A549 (cell line): ENCODE measurements at regions not wholly inside any gene's neighbourhood (a gene's known extent, or its start where the extent isn't known, plus 50 kb on each side); places are given as distances from the start of the nearest gene placed in this dataset.

ENCODE experiments used
- ATAC-seq, 2 experiments: fragments of 200-7000 bp in 1 of 2; fragments of >200 bp in 1 of 2; cut with Nextera tagmentation in 1 of 2; cut with Tn5 transposase in 1 of 2; 3 replicates each; pipeline versions ENCODE4 v1.8.0 to v1.9.1; 2018 to 2020; ENCODE audit warnings: mild to moderate bottlenecking in 1 of 2, moderate library complexity in 1 of 2
- CTCF ChIA-PET: fragments of 300-600 bp; sonication (Branson Sonifier 250); formaldehyde crosslinking; extraction: SDS; loops from one replicate; lab custom pipeline; 2021; ENCODE audit warnings: antibody characterized with exemption, inconsistent platforms; lab: Yijun Ruan, JAX
- POLR2A ChIA-PET: fragments of 350-600 bp; formaldehyde crosslinking; extraction: SDS; loops from one replicate; lab custom pipeline; 2021; ENCODE audit warnings: antibody characterized with exemption, inconsistent platforms; lab: Yijun Ruan, JAX
- DNase-seq, 2 experiments: peaks; one replicate each; pipeline versions ENCODE4 v3.0.0 to v3.0.0-alpha.2; 2011 to 2016; ENCODE audit warnings: low read depth in 1 of 2, low spot score in 1 of 2
- FAIRE-seq: peaks from 2 replicates; lab custom pipeline; 2011; peaks lifted over from hg19 to GRCh38; lab: Jason Lieb, UNC
- H3K27ac ChIP-seq, 2 experiments: fragments of >200 bp; sonication (Bioruptor Twin); formaldehyde crosslinking; 3 replicates each; pipeline ENCODE4 v1.5.1; 2016 to 2017
- H3K4me1 ChIP-seq: fragments of >200 bp; sonication (Bioruptor Twin); formaldehyde crosslinking; 3 replicates; pipeline ENCODE4 v1.6.1; 2016
- H3K4me2 ChIP-seq: fragments of >200 bp; sonication (Bioruptor Twin); formaldehyde crosslinking; 3 replicates; pipeline ENCODE4 v1.6.1; 2016
- H3K4me3 ChIP-seq: fragments of >200 bp; sonication (Bioruptor Twin); formaldehyde crosslinking; 3 replicates; pipeline ENCODE4 v1.5.1; 2016
- H3K9me3 ChIP-seq: fragments of >200 bp; sonication (Bioruptor Twin); formaldehyde crosslinking; 3 replicates; pipeline ENCODE4 v1.6.1; 2016
- CBX8 ChIP-seq: fragments of 200-600 bp; sonication (generic); IDR thresholded peaks from 2 replicates; pipeline ENCODE4 v1.6.1; 2016
- EHMT2 ChIP-seq: fragments of 200-600 bp; sonication (generic); IDR thresholded peaks from 2 replicates; pipeline ENCODE4 v1.6.1; 2016; ENCODE audit warnings: antibody characterized with exemption, low read depth, mild to moderate bottlenecking, moderate library complexity
- GATA3 ChIP-seq: IDR thresholded peaks from 2 replicates; pipeline ENCODE4 v1.6.1; 2012; ENCODE audit warnings: borderline replicate concordance
- HEYL ChIP-seq: fragments of 250-450 bp; sonication (Bioruptor Pico); IDR thresholded peaks from 2 replicates; pipeline ENCODE4 v1.8.0; 2021; ENCODE audit warnings: mild to moderate bottlenecking, moderate library complexity
- HOXA7 ChIP-seq: fragments of 250-450 bp; sonication (Bioruptor Pico); IDR thresholded peaks from 2 replicates; pipeline ENCODE4 v1.5.0; 2020; ENCODE audit warnings: mild to moderate bottlenecking, moderate library complexity
- JUNB ChIP-seq: fragments of >200 bp; sonication (Bioruptor Twin); formaldehyde crosslinking; IDR thresholded peaks from 2 replicates; pipeline ENCODE4 v1.6.1; 2016
- KDM1A ChIP-seq: fragments of 200-600 bp; sonication (generic); IDR thresholded peaks from 2 replicates; pipeline ENCODE4 v1.6.1; 2016; ENCODE audit warnings: low read depth, mild to moderate bottlenecking
- MYC ChIP-seq: IDR thresholded peaks from 2 replicates; pipeline ENCODE4 v1.6.1; 2012; ENCODE audit warnings: mild to moderate bottlenecking, inconsistent platforms, low read length, improper control_type of control experiment, borderline replicate concordance
- POLR2A ChIP-seq: IDR thresholded peaks from 2 replicates; pipeline ENCODE4 v1.6.1; 2012; ENCODE audit warnings: mild to moderate bottlenecking, low read length
- RAD21 ChIP-seq, 2 experiments: fragments of >200 bp in 1 of 2; sonication (Bioruptor Twin) in 1 of 2; formaldehyde crosslinking in 1 of 2; IDR thresholded peaks in 1 of 2; conservative IDR thresholded peaks in 1 of 2; 2 replicates in 1 of 2; 3 replicates in 1 of 2; pipeline ENCODE4 v1.6.1; 2012 to 2018; ENCODE audit warnings: inconsistent platforms in 1 of 2
- RARB ChIP-seq: fragments of 250-450 bp; sonication (Bioruptor Pico); IDR thresholded peaks from 2 replicates; pipeline ENCODE4 v1.8.0; 2021; ENCODE audit warnings: mild to moderate bottlenecking, moderate library complexity
- ZNF302 ChIP-seq: fragments of 250-450 bp; sonication (Bioruptor Pico); IDR thresholded peaks from 2 replicates; pipeline ENCODE4 v1.9.0; 2021; ENCODE audit warnings: inconsistent platforms, mild to moderate bottlenecking, moderate library complexity
- WGBS: methylation state at CpG from one replicate; pipeline ENCODE4 v1.1.6; 2017; ENCODE audit errors: missing lambda C conversion rate; 5-methylcytosine and 5-hydroxymethylcytosine counted together
- TF ChIP-seq, protein P1 (sequence below): IDR thresholded peaks from 2 replicates; pipeline ENCODE4 v1.6.1; 2012
- TF ChIP-seq, protein P2 (sequence below): fragments of 450-650 bp; IDR thresholded peaks from 2 replicates; pipeline ENCODE4 v1.6.1; 2014; ENCODE audit warnings: antibody characterized with exemption
- TF ChIP-seq, protein P3 (sequence below): IDR thresholded peaks from 2 replicates; pipeline ENCODE4 v1.6.1; 2012
- TF ChIP-seq, protein P4 (sequence below): IDR thresholded peaks from 2 replicates; pipeline ENCODE4 v1.6.1; 2012; ENCODE audit warnings: low read depth, borderline replicate concordance
- TF ChIP-seq, protein P5 (sequence below): fragments of 200-600 bp; sonication (generic); IDR thresholded peaks from 2 replicates; pipeline ENCODE4 v1.6.1; 2016; ENCODE audit warnings: antibody characterized with exemption, mild to moderate bottlenecking, moderate library complexity

DNA sequence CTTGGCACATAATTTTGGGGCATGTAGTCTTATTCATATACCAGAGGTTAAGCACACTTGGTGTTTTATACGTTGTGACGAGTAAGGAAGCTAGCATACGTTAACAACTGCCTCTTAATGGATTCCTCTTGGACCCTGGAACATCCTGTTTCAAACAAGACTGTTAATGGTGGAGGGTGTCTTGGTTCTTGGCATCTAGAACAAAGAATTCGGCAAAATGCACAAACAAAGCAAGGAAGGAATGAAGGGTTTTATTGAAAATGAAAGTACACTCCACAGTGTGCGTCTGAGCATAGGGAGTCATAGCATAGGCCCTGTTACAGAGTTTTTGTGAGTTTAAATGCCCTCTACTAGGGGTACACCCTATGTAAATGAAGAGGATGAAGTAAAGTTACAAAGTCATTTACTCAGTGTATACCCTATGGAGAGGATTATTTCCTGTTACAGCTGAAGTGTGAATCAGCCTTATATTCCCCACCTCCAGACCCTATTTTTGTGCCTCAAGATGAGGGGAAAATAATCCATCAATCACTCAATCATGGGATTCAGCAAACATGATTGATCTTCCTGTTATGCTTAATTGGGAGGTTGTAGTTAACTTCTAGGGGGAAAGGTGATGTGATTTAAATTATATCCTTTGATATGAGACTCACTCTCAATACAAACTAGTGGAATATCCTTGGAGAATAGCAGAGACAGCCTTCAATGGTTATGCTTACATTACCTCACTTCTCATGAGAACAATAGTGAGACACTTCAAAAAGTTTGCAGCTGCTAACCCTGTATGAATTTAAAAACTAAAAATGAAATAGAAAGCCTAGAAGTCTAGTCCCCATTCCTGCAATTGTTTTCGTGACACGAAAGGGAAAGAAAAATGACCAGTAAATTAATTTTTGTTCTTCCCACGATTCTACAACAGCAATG is 84.9 kb upstream of the MYO10 start (continued):
- TF ChIP-seq, protein P1, sequence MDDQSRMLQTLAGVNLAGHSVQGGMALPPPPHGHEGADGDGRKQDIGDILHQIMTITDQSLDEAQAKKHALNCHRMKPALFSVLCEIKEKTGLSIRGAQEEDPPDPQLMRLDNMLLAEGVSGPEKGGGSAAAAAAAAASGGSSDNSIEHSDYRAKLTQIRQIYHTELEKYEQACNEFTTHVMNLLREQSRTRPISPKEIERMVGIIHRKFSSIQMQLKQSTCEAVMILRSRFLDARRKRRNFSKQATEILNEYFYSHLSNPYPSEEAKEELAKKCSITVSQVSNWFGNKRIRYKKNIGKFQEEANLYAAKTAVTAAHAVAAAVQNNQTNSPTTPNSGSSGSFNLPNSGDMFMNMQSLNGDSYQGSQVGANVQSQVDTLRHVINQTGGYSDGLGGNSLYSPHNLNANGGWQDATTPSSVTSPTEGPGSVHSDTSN: no peak
- TF ChIP-seq POLR2A (no peak), HOXA7 (CRISPR knock-in tag) (no peak), MYC (no peak)

DNA sequence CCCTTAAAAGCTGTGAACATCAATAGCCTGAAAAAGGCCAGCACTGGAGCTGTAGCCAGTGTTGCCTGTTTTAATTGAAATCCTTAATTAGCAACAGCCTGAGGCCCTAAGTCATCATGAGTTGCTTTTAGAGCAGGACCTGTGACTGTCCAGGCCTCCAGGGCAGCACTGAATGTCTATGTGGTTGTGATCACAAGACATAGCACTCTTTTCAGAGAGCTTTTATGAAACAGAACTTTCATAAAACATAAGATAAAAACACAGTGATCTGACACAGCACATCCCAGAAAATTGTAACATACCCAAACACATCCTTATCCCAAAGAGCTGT is 85.5 kb upstream of the MYO10 start:
- H3K4me2 ChIP-seq: no peak overlapping the region
- ChIA-PET CTCF (interaction anchor here (0.9 to 2.0 kb wide), 3 partner anchors 14 to 110 kb away, joined by 3 to 9 read pairs (median 5); no protein-coding TSS in a partner anchor), POLR2A (no interaction called here)
- peaks cover 17% of the 10 kb centered on the region for H3K4me1 ChIP-seq
- FAIRE-seq: no peak
- no peak overlapping the region for H3K4me3 ChIP-seq
- TF ChIP-seq ZNF302 (CRISPR knock-in tag) (no peak), HOXA7 (CRISPR knock-in tag) (no peak), KDM1A (no peak), RARB (CRISPR knock-in tag) (no peak), EHMT2 (no peak), CBX8 (no peak), MYC (no peak), POLR2A (no peak), JUNB (no peak)
- TF ChIP-seq, protein P2, sequence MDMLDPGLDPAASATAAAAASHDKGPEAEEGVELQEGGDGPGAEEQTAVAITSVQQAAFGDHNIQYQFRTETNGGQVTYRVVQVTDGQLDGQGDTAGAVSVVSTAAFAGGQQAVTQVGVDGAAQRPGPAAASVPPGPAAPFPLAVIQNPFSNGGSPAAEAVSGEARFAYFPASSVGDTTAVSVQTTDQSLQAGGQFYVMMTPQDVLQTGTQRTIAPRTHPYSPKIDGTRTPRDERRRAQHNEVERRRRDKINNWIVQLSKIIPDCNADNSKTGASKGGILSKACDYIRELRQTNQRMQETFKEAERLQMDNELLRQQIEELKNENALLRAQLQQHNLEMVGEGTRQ: no peak
- TF ChIP-seq, protein P3, sequence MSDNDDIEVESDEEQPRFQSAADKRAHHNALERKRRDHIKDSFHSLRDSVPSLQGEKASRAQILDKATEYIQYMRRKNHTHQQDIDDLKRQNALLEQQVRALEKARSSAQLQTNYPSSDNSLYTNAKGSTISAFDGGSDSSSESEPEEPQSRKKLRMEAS: no peak
- TF ChIP-seq, protein P4, sequence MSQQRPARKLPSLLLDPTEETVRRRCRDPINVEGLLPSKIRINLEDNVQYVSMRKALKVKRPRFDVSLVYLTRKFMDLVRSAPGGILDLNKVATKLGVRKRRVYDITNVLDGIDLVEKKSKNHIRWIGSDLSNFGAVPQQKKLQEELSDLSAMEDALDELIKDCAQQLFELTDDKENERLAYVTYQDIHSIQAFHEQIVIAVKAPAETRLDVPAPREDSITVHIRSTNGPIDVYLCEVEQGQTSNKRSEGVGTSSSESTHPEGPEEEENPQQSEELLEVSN: no peak
- TF ChIP-seq, protein P5, sequence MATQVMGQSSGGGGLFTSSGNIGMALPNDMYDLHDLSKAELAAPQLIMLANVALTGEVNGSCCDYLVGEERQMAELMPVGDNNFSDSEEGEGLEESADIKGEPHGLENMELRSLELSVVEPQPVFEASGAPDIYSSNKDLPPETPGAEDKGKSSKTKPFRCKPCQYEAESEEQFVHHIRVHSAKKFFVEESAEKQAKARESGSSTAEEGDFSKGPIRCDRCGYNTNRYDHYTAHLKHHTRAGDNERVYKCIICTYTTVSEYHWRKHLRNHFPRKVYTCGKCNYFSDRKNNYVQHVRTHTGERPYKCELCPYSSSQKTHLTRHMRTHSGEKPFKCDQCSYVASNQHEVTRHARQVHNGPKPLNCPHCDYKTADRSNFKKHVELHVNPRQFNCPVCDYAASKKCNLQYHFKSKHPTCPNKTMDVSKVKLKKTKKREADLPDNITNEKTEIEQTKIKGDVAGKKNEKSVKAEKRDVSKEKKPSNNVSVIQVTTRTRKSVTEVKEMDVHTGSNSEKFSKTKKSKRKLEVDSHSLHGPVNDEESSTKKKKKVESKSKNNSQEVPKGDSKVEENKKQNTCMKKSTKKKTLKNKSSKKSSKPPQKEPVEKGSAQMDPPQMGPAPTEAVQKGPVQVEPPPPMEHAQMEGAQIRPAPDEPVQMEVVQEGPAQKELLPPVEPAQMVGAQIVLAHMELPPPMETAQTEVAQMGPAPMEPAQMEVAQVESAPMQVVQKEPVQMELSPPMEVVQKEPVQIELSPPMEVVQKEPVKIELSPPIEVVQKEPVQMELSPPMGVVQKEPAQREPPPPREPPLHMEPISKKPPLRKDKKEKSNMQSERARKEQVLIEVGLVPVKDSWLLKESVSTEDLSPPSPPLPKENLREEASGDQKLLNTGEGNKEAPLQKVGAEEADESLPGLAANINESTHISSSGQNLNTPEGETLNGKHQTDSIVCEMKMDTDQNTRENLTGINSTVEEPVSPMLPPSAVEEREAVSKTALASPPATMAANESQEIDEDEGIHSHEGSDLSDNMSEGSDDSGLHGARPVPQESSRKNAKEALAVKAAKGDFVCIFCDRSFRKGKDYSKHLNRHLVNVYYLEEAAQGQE: no peak
- TF ChIP-seq, all 56 proteins: peak for 0
- H3K27ac ChIP-seq: peak overlapping the region in 1 of 2 experiments; percentile 46; a peak in 3 of 6 replicates
- DNase-seq (no peak), ATAC-seq (no peak)
- H3K9me3 ChIP-seq: no peaks in the 10 kb centered on the region

DNA sequence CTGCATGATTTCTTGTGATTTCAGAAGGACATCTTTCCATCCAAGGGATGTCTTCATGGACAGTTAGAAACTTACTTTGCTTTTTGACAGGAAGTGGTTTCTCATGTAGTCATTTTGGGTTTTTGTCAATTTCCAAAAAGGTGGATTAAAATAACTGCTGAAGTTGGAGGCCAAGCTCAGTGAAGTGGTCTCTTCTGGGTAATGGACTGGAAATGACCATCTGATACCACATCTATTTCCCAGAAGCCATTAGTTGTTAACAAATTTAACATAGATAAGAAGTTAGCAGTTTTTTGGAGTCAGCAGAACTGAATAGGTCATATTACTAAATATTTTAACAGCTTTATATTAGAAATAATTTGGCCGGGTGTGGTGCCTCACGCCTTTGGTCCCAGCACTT is 86.2 kb upstream of the MYO10 start:
- Histone ChIP-seq H3K27ac (peak overlapping the region in 1 of 2 experiments; percentile 20; a peak in 1 of 6 replicates), H3K4me2 (no peak overlapping the region), H3K4me3 (no peak overlapping the region), H3K9me3 (no peaks in the 10 kb centered on the region), H3K4me1 (peaks cover 17% of the 10 kb centered on the region)
- ChIA-PET CTCF (interaction anchor here (1.9 kb wide), 1 partner anchor 110 kb away, joined by 9 read pairs; no protein-coding TSS in a partner anchor), POLR2A (interaction anchor here (0.6 kb wide), 1 partner anchor 33 kb away, joined by 3 read pairs; no protein-coding TSS in a partner anchor)
- ATAC-seq (no peak), FAIRE-seq (no peak), DNase-seq (no peak)
- WGBS: 91% methylated on average over 2 of the region's 2 CpGs
- TF ChIP-seq MYC: no peak
- no peak for TF ChIP-seq HEYL (CRISPR knock-in tag)
- no peak for TF ChIP-seq RAD21 (conservative IDR thresholded peaks at IDR 0.05 in 1 of 2, IDR thresholded peaks at IDR 0.05 in 1 of 2)
- no peak for TF ChIP-seq GATA3
